Loucy (cell line): ENCODE measurements at regions not wholly inside any gene's neighbourhood (a gene's known extent, or its start where the extent isn't known, plus 50 kb on each side); places are given as distances from the start of the nearest gene placed in this dataset.

Experiments
- CTCF ChIP-seq: fragments of 200-600 bp; sonication (generic); conservative IDR thresholded peaks from 2 replicates; pipeline ENCODE4 v1.5.1; 2014; ENCODE audit warnings: mild to moderate bottlenecking, antibody characterized with exemption, low read length
- EZH2phosphoT487 ChIP-seq: fragments of 200-600 bp; IDR thresholded peaks from 2 replicates; pipeline ENCODE4 v1.6.1; 2018; ENCODE audit warnings: antibody characterized with exemption, mild to moderate bottlenecking, moderate library complexity, borderline replicate concordance

GRCh38 chr11:130817330-130817944, 98.8 kb downstream of the SNX19 start:
- TF ChIP-seq EZH2phosphoT487 = no peak
- TF ChIP-seq CTCF = no peak
